ENCODE measurements at regions not wholly inside any gene's neighbourhood (a gene's known extent, or its start where the extent isn't known, plus 50 kb on each side); places are given as distances from the start of the nearest gene placed in this dataset.

DNA sequence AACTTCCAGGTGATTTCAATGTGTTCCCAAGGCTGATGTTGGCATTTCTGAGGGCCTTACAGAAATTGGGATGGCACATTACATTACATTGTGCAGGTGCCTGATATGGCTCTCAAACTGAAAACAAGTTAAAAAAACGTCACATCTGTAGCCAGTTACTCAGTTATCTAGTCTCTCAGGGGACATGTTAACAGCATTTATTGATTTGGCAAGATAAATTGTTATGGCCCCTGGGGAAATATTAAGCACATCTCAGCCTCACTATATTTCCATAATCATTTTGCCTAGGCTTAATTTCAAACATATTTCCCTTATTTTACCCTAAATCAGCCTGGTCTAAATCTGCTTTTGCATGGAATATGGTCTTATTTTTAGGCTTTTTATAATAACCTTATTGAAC is 290.0 kb downstream of the IL15 start:
- dilution Hi-C loops (cut with MboI; ENCODE audit: extremely low pct_ligation_motif_present, low sequenced_read_pairs) (no loop called here), intact Hi-C loops (cut with micrococcal nuclease) (no loop called here)
- BruUV-seq (replicated peaks), result no TSS peak
- FAIRE-seq, result no peak
- Histone ChIP-seq H3K4me3 (replicated peaks in 1 of 3; ENCODE audit: insufficient read depth in 1 of 3, low read depth in 1 of 3, low read length in 3 of 3) (no peak overlapping the region), H3K79me2 (ENCODE audit: control insufficient read depth, insufficient read depth, low read length) (no peaks in the 10 kb centered on the region), H3K4me1 (ENCODE audit: control insufficient read depth, extremely low read depth, insufficient read depth, low read length) (no peaks in the 10 kb centered on the region), H3K27ac (ENCODE audit: insufficient read depth, low read depth, low read length) (no peak overlapping the region), H3K4me2 (ENCODE audit: insufficient read depth, low read length) (no peak overlapping the region), H3K27me3 (ENCODE audit: control insufficient read depth in 2 of 2, insufficient read depth in 2 of 2, low read length in 2 of 2) (no peaks in the 10 kb centered on the region), H3K9me3 (replicated peaks; ENCODE audit: control insufficient read depth, insufficient read depth, low read length) (no peaks in the 10 kb centered on the region), H3K36me3 (ENCODE audit: control insufficient read depth in 2 of 2, extremely low read depth in 1 of 2, insufficient read depth in 2 of 2, low read length in 2 of 2) (no peaks in the 10 kb centered on the region), H2AFZ (ENCODE audit: low read depth, low read length) (no peak overlapping the region), H3K9me1 (replicated peaks; ENCODE audit: control insufficient read depth, extremely low read depth, insufficient read depth, low read length) (no peaks in the 10 kb centered on the region), H3K9ac (replicated peaks; ENCODE audit: extremely low read depth, insufficient read depth, low read length) (no peak overlapping the region), H4K20me1 (replicated peaks; ENCODE audit: control insufficient read depth, extremely low read depth, insufficient read depth, low read length) (no peaks in the 10 kb centered on the region)
- TF ChIP-seq MYC (IDR thresholded peaks at IDR 0.05; ENCODE audit: low read depth, low read length), result no peak
- no peak for TF ChIP-seq FOS (IDR thresholded peaks at IDR 0.05; ENCODE audit: borderline replicate concordance, insufficient read depth, low read length)
- TF ChIP-seq GATA2 (IDR thresholded peaks at IDR 0.05; ENCODE audit: insufficient read depth, insufficient read length, low read depth, low read length), result no peak
- no peak for TF ChIP-seq POLR2AphosphoS5 (IDR thresholded peaks at IDR 0.05; ENCODE audit: insufficient read depth, low read depth, low read length)
- TF ChIP-seq, protein P1, sequence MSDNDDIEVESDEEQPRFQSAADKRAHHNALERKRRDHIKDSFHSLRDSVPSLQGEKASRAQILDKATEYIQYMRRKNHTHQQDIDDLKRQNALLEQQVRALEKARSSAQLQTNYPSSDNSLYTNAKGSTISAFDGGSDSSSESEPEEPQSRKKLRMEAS (IDR thresholded peaks at IDR 0.05; ENCODE audit: insufficient read depth, insufficient read length), result no peak
- TF ChIP-seq, protein P2, sequence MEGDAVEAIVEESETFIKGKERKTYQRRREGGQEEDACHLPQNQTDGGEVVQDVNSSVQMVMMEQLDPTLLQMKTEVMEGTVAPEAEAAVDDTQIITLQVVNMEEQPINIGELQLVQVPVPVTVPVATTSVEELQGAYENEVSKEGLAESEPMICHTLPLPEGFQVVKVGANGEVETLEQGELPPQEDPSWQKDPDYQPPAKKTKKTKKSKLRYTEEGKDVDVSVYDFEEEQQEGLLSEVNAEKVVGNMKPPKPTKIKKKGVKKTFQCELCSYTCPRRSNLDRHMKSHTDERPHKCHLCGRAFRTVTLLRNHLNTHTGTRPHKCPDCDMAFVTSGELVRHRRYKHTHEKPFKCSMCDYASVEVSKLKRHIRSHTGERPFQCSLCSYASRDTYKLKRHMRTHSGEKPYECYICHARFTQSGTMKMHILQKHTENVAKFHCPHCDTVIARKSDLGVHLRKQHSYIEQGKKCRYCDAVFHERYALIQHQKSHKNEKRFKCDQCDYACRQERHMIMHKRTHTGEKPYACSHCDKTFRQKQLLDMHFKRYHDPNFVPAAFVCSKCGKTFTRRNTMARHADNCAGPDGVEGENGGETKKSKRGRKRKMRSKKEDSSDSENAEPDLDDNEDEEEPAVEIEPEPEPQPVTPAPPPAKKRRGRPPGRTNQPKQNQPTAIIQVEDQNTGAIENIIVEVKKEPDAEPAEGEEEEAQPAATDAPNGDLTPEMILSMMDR (IDR thresholded peaks at IDR 0.05; ENCODE audit: extremely low read depth in 1 of 2, insufficient read depth in 1 of 2, low read depth in 1 of 2, low read length in 2 of 2), result no peak
- TF ChIP-seq POLR2A (IDR thresholded peaks at IDR 0.05; ENCODE audit: low read depth, low read length), result no peak
- TF ChIP-seq JUN (IDR thresholded peaks at IDR 0.05; ENCODE audit: borderline replicate concordance, insufficient read depth, insufficient read length, low read depth), result no peak
- no peak for TF ChIP-seq EZH2 (IDR thresholded peaks at IDR 0.05; ENCODE audit: borderline replicate concordance, low read depth, low read length, severe bottlenecking)
- POLR2A ChIA-PET, result no interaction called here
- DNase-seq (ENCODE audit: low read depth, low spot score), result no peak
- CTCF ChIA-PET, result no interaction called here
